ENCODE measurements at regions not wholly inside any gene's neighbourhood (a gene's known extent, or its start where the extent isn't known, plus 50 kb on each side); places are given as distances from the start of the nearest gene placed in this dataset.

GRCh38 chr2:9142551-9143263 is 63.9 kb upstream of the ASAP2 start:
- TF ChIP-seq, protein P1, sequence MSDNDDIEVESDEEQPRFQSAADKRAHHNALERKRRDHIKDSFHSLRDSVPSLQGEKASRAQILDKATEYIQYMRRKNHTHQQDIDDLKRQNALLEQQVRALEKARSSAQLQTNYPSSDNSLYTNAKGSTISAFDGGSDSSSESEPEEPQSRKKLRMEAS (IDR thresholded peaks at IDR 0.05; ENCODE audit: insufficient read depth, insufficient read length) = peak; percentile 46
- TF ChIP-seq FOS (IDR thresholded peaks at IDR 0.05; ENCODE audit: borderline replicate concordance, insufficient read depth, low read length) (peak; percentile 71), GATA2 (IDR thresholded peaks at IDR 0.05; ENCODE audit: insufficient read depth, insufficient read length, low read depth, low read length) (no peak), CTCF (IDR thresholded peaks at IDR 0.05; ENCODE audit: extremely low read depth in 1 of 2, insufficient read depth in 1 of 2, low read depth in 1 of 2, low read length in 2 of 2) (peak; percentile 95 to 96), POLR2AphosphoS5 (IDR thresholded peaks at IDR 0.05; ENCODE audit: insufficient read depth, low read depth, low read length) (peak; percentile 72), POLR2A (IDR thresholded peaks at IDR 0.05; ENCODE audit: low read depth, low read length) (no peak), MYC (IDR thresholded peaks at IDR 0.05; ENCODE audit: low read depth, low read length) (no peak), EZH2 (IDR thresholded peaks at IDR 0.05; ENCODE audit: borderline replicate concordance, low read depth, low read length, severe bottlenecking) (no peak), JUN (IDR thresholded peaks at IDR 0.05; ENCODE audit: borderline replicate concordance, insufficient read depth, insufficient read length, low read depth) (no peak)
- H3K27me3 ChIP-seq (ENCODE audit: control insufficient read depth in 2 of 2, insufficient read depth in 2 of 2, low read length in 2 of 2) = no peaks in the 10 kb centered on the region
- peaks cover 5% of the 10 kb centered on the region for H3K4me1 ChIP-seq (ENCODE audit: control insufficient read depth, extremely low read depth, insufficient read depth, low read length)
- DNase-seq (ENCODE audit: low read depth, low spot score) = peak; percentile 78
- H3K9me3 ChIP-seq (replicated peaks; ENCODE audit: control insufficient read depth, insufficient read depth, low read length) = no peaks in the 10 kb centered on the region
- peak overlapping the region in 1 of 3 experiments; percentile 6 for H3K4me3 ChIP-seq (replicated peaks in 1 of 3; ENCODE audit: insufficient read depth in 1 of 3, low read depth in 1 of 3, low read length in 3 of 3)
- BruUV-seq (replicated peaks) = no TSS peak
- intact Hi-C loops (cut with micrococcal nuclease) = loop anchor here (1.0 to 5.0 kb wide), 9 partner anchors 36 to 330 kb away; partner anchors contain the start of genes ASAP2, CPSF3, IAH1 and ITGB1BP1
- no peaks in the 10 kb centered on the region for H4K20me1 ChIP-seq (replicated peaks; ENCODE audit: control insufficient read depth, extremely low read depth, insufficient read depth, low read length)
- H3K36me3 ChIP-seq (ENCODE audit: control insufficient read depth in 2 of 2, extremely low read depth in 1 of 2, insufficient read depth in 2 of 2, low read length in 2 of 2) = no peaks in the 10 kb centered on the region
- peak overlapping the region; percentile 63 for H2AFZ ChIP-seq (ENCODE audit: low read depth, low read length)
- dilution Hi-C loops (cut with MboI; ENCODE audit: extremely low pct_ligation_motif_present, low sequenced_read_pairs) = no loop called here
- ChIA-PET CTCF (interaction anchor here (0.6 to 5.6 kb wide), 36 partner anchors 12 to 292 kb away, joined by 3 to 54 read pairs (median 4); partner anchors contain the start of gene ASAP2), POLR2A (interaction anchor here (0.6 kb wide), 1 partner anchor 222 kb away, joined by 3 read pairs; no protein-coding TSS in a partner anchor)
- no peak overlapping the region for H3K9ac ChIP-seq (replicated peaks; ENCODE audit: extremely low read depth, insufficient read depth, low read length)
- H3K9me1 ChIP-seq (replicated peaks; ENCODE audit: control insufficient read depth, extremely low read depth, insufficient read depth, low read length) = no peaks in the 10 kb centered on the region
- H3K79me2 ChIP-seq (ENCODE audit: control insufficient read depth, insufficient read depth, low read length) = no peaks in the 10 kb centered on the region
- peak; percentile 90 for FAIRE-seq
- no peak overlapping the region for H3K27ac ChIP-seq (ENCODE audit: insufficient read depth, low read depth, low read length)
- peak overlapping the region; percentile 32 for H3K4me2 ChIP-seq (ENCODE audit: insufficient read depth, low read length)
